Natural killer cell (primary cell): ENCODE measurements at regions not wholly inside any gene's neighbourhood (a gene's known extent, or its start where the extent isn't known, plus 50 kb on each side); places are given as distances from the start of the nearest gene placed in this dataset.

Source experiments
- ATAC-seq, 3 donors: fragments of 150-1000 bp in 2 of 3; fragments of 200-7000 bp in 1 of 3; cut with Tn5 transposase; 1 replicate in 1 of 3; 2 replicates in 2 of 3; pipeline ENCODE4 v1.10.0; 2021; ENCODE audit warnings: mild to moderate bottlenecking in 2 of 3, moderate library complexity in 2 of 3
- DNase-seq, 2 donors: peaks; one replicate each; pipeline versions ENCODE4 v3.0.0 to v3.0.0-alpha.2; 2013 to 2021; ENCODE audit warnings: mixed read lengths in 1 of 2
- H3K27ac ChIP-seq: one replicate; pipeline ENCODE4 v1.5.1; 2013; ENCODE audit warnings: mild to moderate bottlenecking, low read length
- H3K27me3 ChIP-seq: one replicate; pipeline ENCODE4 v1.6.1; 2013; ENCODE audit warnings: low read length; ENCODE audit not compliant: control insufficient read depth, insufficient read depth
- H3K36me3 ChIP-seq: one replicate; pipeline ENCODE4 v1.6.1; 2013; ENCODE audit warnings: low read length; ENCODE audit not compliant: control insufficient read depth, insufficient read depth
- H3K4me1 ChIP-seq: one replicate; pipeline ENCODE4 v1.6.1; 2013; ENCODE audit warnings: low read length; ENCODE audit not compliant: control insufficient read depth, insufficient read depth
- H3K4me3 ChIP-seq: one replicate; pipeline ENCODE4 v1.5.1; 2013; ENCODE audit warnings: low read length
- H3K9me3 ChIP-seq: one replicate; pipeline ENCODE4 v1.6.1; 2013; ENCODE audit warnings: low read length; ENCODE audit not compliant: control insufficient read depth, insufficient read depth
- H3K27ac Mint-ChIP-seq, 2 donors: one replicate each; pipeline ENCODE4 v1.8.0; 2022; ENCODE audit warnings: mild to moderate bottlenecking in 2 of 2, mixed read lengths in 2 of 2, moderate library complexity in 1 of 2
- H3K27me3 Mint-ChIP-seq, 2 donors: one replicate each; pipeline ENCODE4 v1.8.0; 2022; ENCODE audit warnings: low read depth in 2 of 2, mixed read lengths in 2 of 2
- H3K36me3 Mint-ChIP-seq: one replicate; pipeline ENCODE4 v1.8.0; 2022; ENCODE audit warnings: mixed read lengths
- H3K4me1 Mint-ChIP-seq, 2 donors: one replicate each; pipeline ENCODE4 v1.8.0; 2022; ENCODE audit warnings: mixed read lengths in 2 of 2
- H3K4me3 Mint-ChIP-seq: one replicate; pipeline ENCODE4 v1.8.0; 2022; ENCODE audit warnings: mild to moderate bottlenecking, moderate library complexity, mixed read lengths
- H3K9me3 Mint-ChIP-seq, 2 donors: one replicate each; pipeline ENCODE4 v1.8.0; 2022; ENCODE audit warnings: mixed read lengths in 2 of 2
- CTCF ChIP-seq: fragments of 200-600 bp; IDR thresholded peaks from one replicate; pipeline ENCODE4 v1.8.0; 2022; ENCODE audit warnings: antibody characterized with exemption
- WGBS: methylation state at CpG from one replicate; pipeline ENCODE4 v1.1.7; 2013; ENCODE audit warnings: missing lambda C conversion rate; ENCODE audit not compliant: insufficient coverage; 5-methylcytosine and 5-hydroxymethylcytosine counted together
- intact Hi-C: fragments of 100-400 bp; cut with micrococcal nuclease; formaldehyde crosslinking; loops from one replicate; pipeline ENCODE4 v1.14.2; 2022

GRCh38 chr6:44734886-44735629 is 347.6 kb downstream of the CDC5L start:
- Histone ChIP-seq H3K9me3 (no peaks in the 10 kb centered on the region), H3K27me3 (no peaks in the 10 kb centered on the region), H3K4me3 (no peak overlapping the region), H3K27ac (no peak overlapping the region), H3K4me1 (no peaks in the 10 kb centered on the region), H3K36me3 (no peaks in the 10 kb centered on the region)
- no peaks in the 10 kb centered on the region for H3K9me3 Mint-ChIP-seq
- TF ChIP-seq CTCF = no peak
- no peak for ATAC-seq
- 60% methylated on average over 5 of the region's 5 CpGs for WGBS
- H3K27ac Mint-ChIP-seq = no peak overlapping the region
- DNase-seq = no peak
- no peaks in the 10 kb centered on the region for H3K36me3 Mint-ChIP-seq
- intact Hi-C loops = no loop called here
- no peak overlapping the region for H3K4me3 Mint-ChIP-seq
- no peaks in the 10 kb centered on the region for H3K27me3 Mint-ChIP-seq
- H3K4me1 Mint-ChIP-seq = no peaks in the 10 kb centered on the region

- intact Hi-C loops = no loop called here
- Mint-ChIP-seq H3K36me3 (no peaks in the 10 kb centered on the region), H3K9me3 (no peaks in the 10 kb centered on the region), H3K27me3 (no peaks in the 10 kb centered on the region), H3K4me1 (no peaks in the 10 kb centered on the region), H3K4me3 (no peak overlapping the region), H3K27ac (no peak overlapping the region)
- Histone ChIP-seq H3K9me3 (no peaks in the 10 kb centered on the region), H3K27me3 (no peaks in the 10 kb centered on the region), H3K27ac (no peak overlapping the region), H3K36me3 (no peaks in the 10 kb centered on the region), H3K4me1 (no peaks in the 10 kb centered on the region), H3K4me3 (no peak overlapping the region)
- WGBS = 79% methylated on average over 6 of the region's 6 CpGs
- DNase-seq = no peak
- TF ChIP-seq CTCF = no peak
- ATAC-seq = no peak
Observed at GRCh38 chr6:44735630-44735963, 348.1 kb downstream of the CDC5L start.

- intact Hi-C loops = no loop called here
- no peak for DNase-seq
Observed at GRCh38 chr6:44737341-44737740, 349.8 kb downstream of the CDC5L start.

More at GRCh38 chr6:44737341-44737740, 349.8 kb downstream of the CDC5L start:
- Mint-ChIP-seq H3K4me1 (no peaks in the 10 kb centered on the region), H3K9me3 (no peaks in the 10 kb centered on the region), H3K27me3 (no peaks in the 10 kb centered on the region), H3K36me3 (no peaks in the 10 kb centered on the region), H3K4me3 (no peak overlapping the region), H3K27ac (no peak overlapping the region)
- no peaks in the 10 kb centered on the region for H3K27me3 ChIP-seq
- no peaks in the 10 kb centered on the region for H3K36me3 ChIP-seq
- H3K4me1 ChIP-seq = no peaks in the 10 kb centered on the region
- H3K4me3 ChIP-seq = no peak overlapping the region
- H3K9me3 ChIP-seq = no peaks in the 10 kb centered on the region
- WGBS = 92% methylated on average over 7 of the region's 9 CpGs
- H3K27ac ChIP-seq = no peak overlapping the region
- TF ChIP-seq CTCF = no peak
- no peak for ATAC-seq
